ENCODE measurements at regions not wholly inside any gene's neighbourhood (a gene's known extent, or its start where the extent isn't known, plus 50 kb on each side); places are given as distances from the start of the nearest gene placed in this dataset.

DNA sequence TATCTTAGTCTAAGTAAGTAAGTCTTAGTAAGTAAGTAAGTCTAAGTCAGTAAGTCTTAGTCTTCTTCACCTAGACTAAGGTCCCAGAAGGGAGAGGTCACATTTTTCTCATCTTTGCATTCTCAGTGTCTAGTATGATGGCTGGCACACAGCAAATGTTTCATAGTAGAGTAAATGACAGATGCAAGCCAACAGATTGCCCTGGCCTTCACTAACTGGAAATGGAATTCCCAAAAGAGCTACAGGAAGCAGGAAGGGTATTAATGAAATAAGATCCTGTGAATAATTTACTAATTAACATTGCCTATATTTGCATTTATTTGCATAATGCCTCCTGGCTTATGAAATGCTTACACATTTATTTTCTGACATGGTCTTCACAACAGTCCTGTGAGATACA is 221.6 kb downstream of the RAD51AP2 start:
- no peak overlapping the region for H3K27ac ChIP-seq (ENCODE audit: low read depth, low read length)
- H4K20me1 ChIP-seq (ENCODE audit: insufficient read depth) = no peaks in the 10 kb centered on the region
- no peak overlapping the region for H2AFZ ChIP-seq (ENCODE audit: low read depth, low read length, poor library complexity, severe bottlenecking)
- no peak overlapping the region for H3K4me3 ChIP-seq (replicated peaks in 1 of 2; ENCODE audit: low read depth in 1 of 2, low read length in 2 of 2)
- DNase-seq (ENCODE audit: low read depth, low spot score) (no peak), ATAC-seq (no peak)
- no TSS peak for BruUV-seq (replicated peaks)
- no peak overlapping the region for H3K9ac ChIP-seq (ENCODE audit: low read length)
- no peaks in the 10 kb centered on the region for H3K9me3 ChIP-seq (ENCODE audit: control insufficient read depth in 1 of 2, insufficient read depth in 1 of 2, low read depth in 1 of 2, low read length in 2 of 2)
- POLR2A ChIA-PET = no interaction called here
- no peak for TF ChIP-seq TCF7L2 (IDR thresholded peaks at IDR 0.05; ENCODE audit: borderline replicate concordance, extremely low read depth, insufficient read depth, insufficient read length)
- no peak for TF ChIP-seq SP1 (IDR thresholded peaks at IDR 0.05; ENCODE audit: low read depth)
- TF ChIP-seq POLR2AphosphoS5 (IDR thresholded peaks at IDR 0.05; ENCODE audit: low read depth, low read length) = no peak
- TF ChIP-seq EGR1 (IDR thresholded peaks at IDR 0.05; ENCODE audit: low read depth) = no peak
- TF ChIP-seq CEBPB (IDR thresholded peaks at IDR 0.05; ENCODE audit: low read depth) = no peak
- TF ChIP-seq ZFX (IDR thresholded peaks at IDR 0.05) = no peak
- no peak for TF ChIP-seq EZH2 (IDR thresholded peaks at IDR 0.05)
- no peak for TF ChIP-seq CTCF (IDR thresholded peaks at IDR 0.05 in 2 of 3, conservative IDR thresholded peaks at IDR 0.05 in 1 of 3; ENCODE audit: borderline replicate concordance in 1 of 3, insufficient read depth in 1 of 3, low read depth in 2 of 3, low read length in 2 of 3)
- TF ChIP-seq EZH2phosphoT487 (IDR thresholded peaks at IDR 0.05; ENCODE audit: borderline replicate concordance) = no peak
- TF ChIP-seq YY1 (IDR thresholded peaks at IDR 0.05; ENCODE audit: extremely low read depth, insufficient replicate concordance, low read depth, low read length) = no peak
- no peak for TF ChIP-seq ATF3 (IDR thresholded peaks at IDR 0.05)
- TF ChIP-seq RAD21 (IDR thresholded peaks at IDR 0.05; ENCODE audit: low read depth) = no peak
- TF ChIP-seq FOSL1 (IDR thresholded peaks at IDR 0.05; ENCODE audit: low read depth) = no peak
- H3K79me2 ChIP-seq (ENCODE audit: insufficient read depth, low read length) = no peaks in the 10 kb centered on the region
- H3K4me1 ChIP-seq (ENCODE audit: control insufficient read depth in 1 of 2, insufficient read depth in 2 of 2, low read length in 2 of 2) = no peaks in the 10 kb centered on the region
- intact Hi-C loops (cut with micrococcal nuclease) = no loop called here
- RAD21 ChIA-PET (ENCODE audit: low non-redundant PET in 1 of 2, low total read pairs in 2 of 2, uncharacterized antibody in 2 of 2, unreplicated experiment in 2 of 2) = interaction anchor here in 1 of 2 experiments (0.6 kb wide), 1 partner anchor 1120 kb away, joined by 3 read pairs; no protein-coding TSS in a partner anchor
- H3K27me3 ChIP-seq (ENCODE audit: insufficient read depth, low read length) = no peaks in the 10 kb centered on the region
- CTCF ChIA-PET = interaction anchor here (1.2 kb wide), 1 partner anchor 13 kb away, joined by 6 read pairs; no protein-coding TSS in a partner anchor
- no peaks in the 10 kb centered on the region for H3K36me3 ChIP-seq (ENCODE audit: control insufficient read depth in 1 of 2, insufficient read depth in 2 of 2, low read length in 2 of 2)
- H3K9me2 ChIP-seq (ENCODE audit: insufficient read depth) = no peaks in the 10 kb centered on the region
- H3K4me2 ChIP-seq (ENCODE audit: low read length) = no peak overlapping the region

All from HCT116 (cell line).